Fibroblast of lung (primary cell): ENCODE measurements at regions not wholly inside any gene's neighbourhood (a gene's known extent, or its start where the extent isn't known, plus 50 kb on each side); places are given as distances from the start of the nearest gene placed in this dataset.

Experiments
- EZH2 ChIP-seq: IDR thresholded peaks from 2 replicates; pipeline ENCODE4 v1.5.1; 2012; ENCODE audit warnings: low read length, control low read depth, mild to moderate bottlenecking; ENCODE audit errors: missing control alignments
- TF ChIP-seq, protein P1 (sequence below), 2 donors: IDR thresholded peaks in 1 of 2; conservative IDR thresholded peaks in 1 of 2; 1 replicate in 1 of 2; 2 replicates in 1 of 2; pipeline ENCODE4 v1.5.1; 2011 to 2012; ENCODE audit warnings: low read length in 2 of 2, control low read depth in 1 of 2, inconsistent platforms in 1 of 2, low read depth in 1 of 2, mild to moderate bottlenecking in 1 of 2

DNA sequence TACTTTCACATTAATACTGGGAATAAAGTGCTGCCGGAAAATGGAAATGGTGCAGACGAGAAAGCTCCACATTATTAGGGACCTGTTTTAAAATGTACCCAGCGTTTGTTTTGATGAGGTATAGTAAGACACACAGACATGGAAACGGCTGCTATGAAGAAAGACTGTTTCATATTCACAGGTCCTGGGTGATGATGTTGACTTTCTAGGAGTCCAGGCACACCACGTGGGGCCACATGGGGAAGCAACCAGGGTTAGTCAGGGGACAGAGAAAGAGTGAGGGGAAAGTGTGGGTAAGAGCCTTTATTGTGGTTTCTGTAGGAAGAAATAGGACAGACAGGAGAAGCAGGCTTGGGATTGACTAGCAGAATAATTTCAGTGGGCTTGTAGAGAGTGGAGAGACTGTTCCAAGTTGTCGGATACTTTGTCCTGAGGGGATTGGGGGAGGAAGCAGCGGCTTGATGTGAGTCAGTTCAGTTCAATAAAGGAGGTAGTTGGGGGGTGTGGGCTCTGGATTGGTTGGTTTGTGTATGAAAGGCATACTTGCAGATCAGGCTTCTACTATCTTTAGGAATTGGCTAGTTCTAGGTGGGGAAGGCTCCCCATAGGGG lies 112.0 kb upstream of the MCHR2 start:
- TF ChIP-seq, protein P1, sequence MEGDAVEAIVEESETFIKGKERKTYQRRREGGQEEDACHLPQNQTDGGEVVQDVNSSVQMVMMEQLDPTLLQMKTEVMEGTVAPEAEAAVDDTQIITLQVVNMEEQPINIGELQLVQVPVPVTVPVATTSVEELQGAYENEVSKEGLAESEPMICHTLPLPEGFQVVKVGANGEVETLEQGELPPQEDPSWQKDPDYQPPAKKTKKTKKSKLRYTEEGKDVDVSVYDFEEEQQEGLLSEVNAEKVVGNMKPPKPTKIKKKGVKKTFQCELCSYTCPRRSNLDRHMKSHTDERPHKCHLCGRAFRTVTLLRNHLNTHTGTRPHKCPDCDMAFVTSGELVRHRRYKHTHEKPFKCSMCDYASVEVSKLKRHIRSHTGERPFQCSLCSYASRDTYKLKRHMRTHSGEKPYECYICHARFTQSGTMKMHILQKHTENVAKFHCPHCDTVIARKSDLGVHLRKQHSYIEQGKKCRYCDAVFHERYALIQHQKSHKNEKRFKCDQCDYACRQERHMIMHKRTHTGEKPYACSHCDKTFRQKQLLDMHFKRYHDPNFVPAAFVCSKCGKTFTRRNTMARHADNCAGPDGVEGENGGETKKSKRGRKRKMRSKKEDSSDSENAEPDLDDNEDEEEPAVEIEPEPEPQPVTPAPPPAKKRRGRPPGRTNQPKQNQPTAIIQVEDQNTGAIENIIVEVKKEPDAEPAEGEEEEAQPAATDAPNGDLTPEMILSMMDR (conservative IDR thresholded peaks at IDR 0.05 in 1 of 2, IDR thresholded peaks at IDR 0.05 in 1 of 2; ENCODE audit: low read depth in 1 of 2, low read length in 2 of 2) = no peak
- TF ChIP-seq EZH2 = no peak
